H9 (cell line): ENCODE measurements at regions not wholly inside any gene's neighbourhood (a gene's known extent, or its start where the extent isn't known, plus 50 kb on each side); places are given as distances from the start of the nearest gene placed in this dataset.

ENCODE experiments used
- DNase-seq: peaks from one replicate; pipeline ENCODE4 v3.0.0-alpha.2; 2017
- H2AFZ ChIP-seq: one replicate; pipeline ENCODE4 v1.6.1; 2013; ENCODE audit warnings: mild to moderate bottlenecking, low read length, control low read depth, moderate library complexity
- H2AK5ac ChIP-seq: 2 replicates; pipeline ENCODE4 v1.6.1; 2013; ENCODE audit warnings: low read length, control low read depth, mixed read lengths; ENCODE audit not compliant: insufficient read length
- H2BK120ac ChIP-seq: one replicate; pipeline ENCODE4 v1.6.1; 2013; ENCODE audit warnings: low read depth, mild to moderate bottlenecking, low read length, control low read depth, inconsistent platforms; ENCODE audit not compliant: poor library complexity, severe bottlenecking
- H2BK12ac ChIP-seq: 2 replicates; pipeline ENCODE4 v1.6.1; 2013; ENCODE audit warnings: low read length, control low read depth, mixed read lengths, low read depth; ENCODE audit not compliant: insufficient read length
- H2BK15ac ChIP-seq: 2 replicates; pipeline ENCODE4 v1.6.1; 2013; ENCODE audit warnings: low read depth, low read length, control low read depth
- H2BK20ac ChIP-seq: one replicate; pipeline ENCODE4 v1.6.1; 2013; ENCODE audit warnings: low read depth, mild to moderate bottlenecking, low read length, control low read depth, inconsistent platforms; ENCODE audit not compliant: poor library complexity, severe bottlenecking
- H2BK5ac ChIP-seq: 2 replicates; pipeline ENCODE4 v1.6.1; 2013; ENCODE audit warnings: low read length, control low read depth, mixed read lengths; ENCODE audit not compliant: insufficient read length
- H3K14ac ChIP-seq: 2 replicates; pipeline ENCODE4 v1.6.1; 2013; ENCODE audit warnings: low read length, control low read depth; ENCODE audit not compliant: insufficient read depth
- H3K18ac ChIP-seq: 2 replicates; pipeline ENCODE4 v1.6.1; 2013; ENCODE audit warnings: low read depth, mild to moderate bottlenecking, mixed read lengths, low read length, control low read depth; ENCODE audit not compliant: insufficient read length
- H3K23ac ChIP-seq: 2 replicates; pipeline ENCODE4 v1.6.1; 2013; ENCODE audit warnings: low read length, control low read depth, mixed read lengths, low read depth; ENCODE audit not compliant: insufficient read length
- H3K23me2 ChIP-seq: 2 replicates; pipeline ENCODE4 v1.6.1; 2013; ENCODE audit warnings: low read depth, mild to moderate bottlenecking, mixed read lengths, low read length, control low read depth; ENCODE audit not compliant: insufficient read length, poor library complexity, severe bottlenecking
- H3K27ac ChIP-seq: 2 replicates; pipeline ENCODE4 v1.5.1; 2013; ENCODE audit warnings: low read length, control low read depth, mixed read lengths, low read depth; ENCODE audit not compliant: insufficient read length
- H3K27me3 ChIP-seq: 2 replicates; pipeline ENCODE4 v1.6.1; 2013; ENCODE audit warnings: low read length, control low read depth, inconsistent platforms; ENCODE audit not compliant: insufficient read depth
- H3K4ac ChIP-seq: 2 replicates; pipeline ENCODE4 v1.6.1; 2013; ENCODE audit warnings: low read depth, mild to moderate bottlenecking, control low read depth, inconsistent platforms, low read length, moderate library complexity
- H3K4me1 ChIP-seq: 2 replicates; pipeline ENCODE4 v1.6.1; 2013; ENCODE audit warnings: low read length, control low read depth, inconsistent platforms; ENCODE audit not compliant: insufficient read depth
- H3K4me2 ChIP-seq: 2 replicates; pipeline ENCODE4 v1.6.1; 2013; ENCODE audit warnings: low read length, control low read depth, mixed read lengths; ENCODE audit not compliant: insufficient read length, insufficient read depth
- H3K56ac ChIP-seq: 2 replicates; pipeline ENCODE4 v1.6.1; 2013; ENCODE audit warnings: low read depth, mild to moderate bottlenecking, mixed read lengths, low read length, control low read depth; ENCODE audit not compliant: insufficient read length
- H3K79me1 ChIP-seq: 2 replicates; pipeline ENCODE4 v1.6.1; 2013; ENCODE audit warnings: low read depth, mild to moderate bottlenecking, moderate library complexity, low read length, control low read depth, inconsistent platforms; ENCODE audit not compliant: insufficient read depth, poor library complexity, severe bottlenecking
- H3K79me2 ChIP-seq: 2 replicates; pipeline ENCODE4 v1.6.1; 2013; ENCODE audit warnings: low read length, control low read depth, inconsistent platforms; ENCODE audit not compliant: insufficient read depth
- H3K9ac ChIP-seq: 2 replicates; pipeline ENCODE4 v1.6.1; 2013; ENCODE audit warnings: low read length, control low read depth, mixed read lengths; ENCODE audit not compliant: insufficient read length; ENCODE audit errors: extremely low read depth
- H3K9me3 ChIP-seq: one replicate; pipeline ENCODE4 v1.6.1; 2013; ENCODE audit warnings: low read depth, low read length, inconsistent platforms; ENCODE audit not compliant: control insufficient read depth
- H3T11ph ChIP-seq: one replicate; pipeline ENCODE4 v1.6.1; 2013; ENCODE audit warnings: mild to moderate bottlenecking, low read length, control low read depth, inconsistent platforms
- H4K20me1 ChIP-seq: one replicate; pipeline ENCODE4 v1.6.1; 2013; ENCODE audit not compliant: control insufficient read depth, insufficient read length, insufficient read depth
- H4K5ac ChIP-seq: 2 replicates; pipeline ENCODE4 v1.6.1; 2013; ENCODE audit warnings: low read depth, mild to moderate bottlenecking, mixed read lengths, low read length, control low read depth; ENCODE audit not compliant: insufficient read length
- H4K8ac ChIP-seq: replicated peaks from 2 replicates; pipeline ENCODE4 v1.6.1; 2013; ENCODE audit warnings: low read length, control low read depth, mixed read lengths, low read depth; ENCODE audit not compliant: insufficient read length
- H4K91ac ChIP-seq: 2 replicates; pipeline ENCODE4 v1.6.1; 2013; ENCODE audit warnings: low read depth, mild to moderate bottlenecking, moderate library complexity, mixed read lengths, low read length, control low read depth; ENCODE audit not compliant: insufficient read length
- H3K27ac Mint-ChIP-seq, 3 experiments: 2 replicates in 2 of 3; 3 replicates in 1 of 3; pipeline ENCODE4 v1.8.0; 2020 to 2021; ENCODE audit warnings: mixed read lengths in 3 of 3, mild to moderate bottlenecking in 1 of 3, moderate library complexity in 1 of 3
- H3K27me3 Mint-ChIP-seq: 2 replicates; pipeline ENCODE4 v1.8.0; 2021; ENCODE audit warnings: low read depth, mild to moderate bottlenecking, moderate library complexity, mixed read lengths
- H3K36me3 Mint-ChIP-seq, 3 experiments: 2 replicates in 2 of 3; 3 replicates in 1 of 3; pipeline ENCODE4 v1.8.0; 2020 to 2021; ENCODE audit warnings: low read depth in 3 of 3, mixed read lengths in 3 of 3; ENCODE audit not compliant: insufficient read depth in 1 of 3
- H3K4me1 Mint-ChIP-seq, 2 experiments: 2 replicates each; pipeline ENCODE4 v1.8.0; 2020; ENCODE audit warnings: mixed read lengths in 2 of 2
- H3K4me3 Mint-ChIP-seq, 2 experiments: 2 replicates in 1 of 2; 3 replicates in 1 of 2; pipeline ENCODE4 v1.8.0; 2020 to 2021; ENCODE audit warnings: mild to moderate bottlenecking in 2 of 2, mixed read lengths in 2 of 2, moderate library complexity in 1 of 2
- H3K9me3 Mint-ChIP-seq, 2 experiments: 2 replicates in 1 of 2; 3 replicates in 1 of 2; pipeline ENCODE4 v1.8.0; 2020; ENCODE audit warnings: mild to moderate bottlenecking in 2 of 2, mixed read lengths in 2 of 2, moderate library complexity in 1 of 2
- WGBS: extraction: QIAGEN DNeasy Blood & Tissue Kit; methylation state at CpG from one replicate; pipeline ENCODE4 v1.1.7; 2013; ENCODE audit warnings: missing lambda C conversion rate, low lambda C conversion rate, mixed read lengths; ENCODE audit not compliant: insufficient read length; ENCODE audit errors: extremely low coverage; 5-methylcytosine and 5-hydroxymethylcytosine counted together
- TF ChIP-seq, protein P1 (sequence below): fragments of 200-600 bp; sonication (generic); conservative IDR thresholded peaks from 3 replicates; pipeline ENCODE4 v1.8.0; 2021; ENCODE audit warnings: antibody characterized with exemption, mild to moderate bottlenecking

DNA sequence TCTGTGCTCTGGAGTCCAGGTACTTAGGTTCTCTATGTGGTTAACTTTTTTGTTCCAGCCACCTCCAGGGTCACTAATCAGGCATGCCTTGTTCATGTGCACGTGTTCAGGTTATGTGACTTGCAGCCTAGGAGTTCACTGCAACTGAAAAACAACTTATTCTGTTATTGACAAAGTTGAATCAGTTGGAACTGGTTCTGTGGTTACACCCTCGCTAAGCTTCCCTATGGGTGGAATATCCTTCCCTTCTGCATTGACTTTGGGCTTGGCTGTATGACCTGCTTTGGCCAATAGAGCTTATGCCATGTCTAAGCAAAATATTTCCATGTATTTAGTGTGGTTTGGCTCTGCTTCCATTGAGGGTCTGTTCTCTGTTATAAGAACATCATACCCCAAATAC lies 66.0 kb upstream of the DNAH14 start:
- no peak overlapping the region for H3T11ph ChIP-seq
- H3K4me2 ChIP-seq, result no peak overlapping the region
- no peak overlapping the region for H2BK120ac ChIP-seq
- DNase-seq, result no peak
- H3K27me3 ChIP-seq, result no peaks in the 10 kb centered on the region
- no peaks in the 10 kb centered on the region for H3K79me1 ChIP-seq
- H3K4me1 Mint-ChIP-seq, result peaks cover 3 to 4% of the 10 kb centered on the region in 2 experiments; a peak in 2 of 4 replicates
- H4K5ac ChIP-seq, result no peak overlapping the region
- H3K27ac Mint-ChIP-seq, result no peak overlapping the region
- H4K8ac ChIP-seq, result no peak overlapping the region
- H3K36me3 Mint-ChIP-seq, result peaks cover 0 to 2% (median 0%) of the 10 kb centered on the region in 3 experiments; a peak in 2 of 7 replicates
- no peak overlapping the region for H2BK12ac ChIP-seq
- no peak overlapping the region for H2BK20ac ChIP-seq
- H3K4me3 Mint-ChIP-seq, result no peak overlapping the region
- H3K14ac ChIP-seq, result no peak overlapping the region
- H4K20me1 ChIP-seq, result no peaks in the 10 kb centered on the region
- no peak overlapping the region for H2BK5ac ChIP-seq
- H3K18ac ChIP-seq, result no peak overlapping the region
- no peaks in the 10 kb centered on the region for H3K4me1 ChIP-seq
- peaks cover 3 to 8% of the 10 kb centered on the region in 2 experiments; a peak in 4 of 5 replicates for H3K9me3 Mint-ChIP-seq
- no peak overlapping the region for H3K9ac ChIP-seq
- H3K56ac ChIP-seq, result no peak overlapping the region
- no CpG with 5 or more reads among the region's 2 CpGs for WGBS
- no peak overlapping the region for H4K91ac ChIP-seq
- no peak overlapping the region for H3K4ac ChIP-seq
- no peaks in the 10 kb centered on the region for H3K79me2 ChIP-seq
- H3K27me3 Mint-ChIP-seq, result no peaks in the 10 kb centered on the region; the same call in 1 of the 2 replicates
- no peaks in the 10 kb centered on the region for H3K9me3 ChIP-seq
- H2AK5ac ChIP-seq, result no peak overlapping the region
- H2BK15ac ChIP-seq, result no peak overlapping the region
- H3K27ac ChIP-seq, result no peak overlapping the region
- H3K23ac ChIP-seq, result no peak overlapping the region
- TF ChIP-seq, protein P1, sequence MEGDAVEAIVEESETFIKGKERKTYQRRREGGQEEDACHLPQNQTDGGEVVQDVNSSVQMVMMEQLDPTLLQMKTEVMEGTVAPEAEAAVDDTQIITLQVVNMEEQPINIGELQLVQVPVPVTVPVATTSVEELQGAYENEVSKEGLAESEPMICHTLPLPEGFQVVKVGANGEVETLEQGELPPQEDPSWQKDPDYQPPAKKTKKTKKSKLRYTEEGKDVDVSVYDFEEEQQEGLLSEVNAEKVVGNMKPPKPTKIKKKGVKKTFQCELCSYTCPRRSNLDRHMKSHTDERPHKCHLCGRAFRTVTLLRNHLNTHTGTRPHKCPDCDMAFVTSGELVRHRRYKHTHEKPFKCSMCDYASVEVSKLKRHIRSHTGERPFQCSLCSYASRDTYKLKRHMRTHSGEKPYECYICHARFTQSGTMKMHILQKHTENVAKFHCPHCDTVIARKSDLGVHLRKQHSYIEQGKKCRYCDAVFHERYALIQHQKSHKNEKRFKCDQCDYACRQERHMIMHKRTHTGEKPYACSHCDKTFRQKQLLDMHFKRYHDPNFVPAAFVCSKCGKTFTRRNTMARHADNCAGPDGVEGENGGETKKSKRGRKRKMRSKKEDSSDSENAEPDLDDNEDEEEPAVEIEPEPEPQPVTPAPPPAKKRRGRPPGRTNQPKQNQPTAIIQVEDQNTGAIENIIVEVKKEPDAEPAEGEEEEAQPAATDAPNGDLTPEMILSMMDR, result no peak
- no peaks in the 10 kb centered on the region for H3K23me2 ChIP-seq
- no peak overlapping the region for H2AFZ ChIP-seq
